ENCODE measurements at regions not wholly inside any gene's neighbourhood (a gene's known extent, or its start where the extent isn't known, plus 50 kb on each side); places are given as distances from the start of the nearest gene placed in this dataset.

GRCh38 chr4:147355847-147356246 is 125.0 kb upstream of the EDNRA start:
- DNase-seq (ENCODE audit: low read depth, low spot score) = no peak

DNA sequence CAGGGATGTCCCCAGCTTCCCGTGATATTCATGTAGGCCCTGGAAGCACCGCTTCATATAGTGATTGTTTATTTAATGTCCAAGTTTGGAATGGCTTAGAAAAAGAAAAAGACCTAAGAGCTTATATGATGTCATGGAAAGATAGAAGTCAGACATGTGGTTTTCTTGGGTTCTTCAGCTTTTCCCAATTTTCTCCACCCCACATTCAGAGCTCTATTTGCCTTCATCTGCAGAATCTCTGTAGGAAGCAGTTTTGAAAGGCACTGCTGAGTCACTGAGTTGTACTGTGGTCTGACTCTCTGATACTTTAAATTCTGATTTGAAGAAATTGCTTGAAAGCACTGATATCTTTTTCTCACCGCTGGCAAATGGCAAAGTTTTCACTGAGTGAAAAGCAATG is 120.6 kb upstream of the EDNRA start:
- peak; percentile 71 for DNase-seq (ENCODE audit: low read depth, low spot score)

DNA sequence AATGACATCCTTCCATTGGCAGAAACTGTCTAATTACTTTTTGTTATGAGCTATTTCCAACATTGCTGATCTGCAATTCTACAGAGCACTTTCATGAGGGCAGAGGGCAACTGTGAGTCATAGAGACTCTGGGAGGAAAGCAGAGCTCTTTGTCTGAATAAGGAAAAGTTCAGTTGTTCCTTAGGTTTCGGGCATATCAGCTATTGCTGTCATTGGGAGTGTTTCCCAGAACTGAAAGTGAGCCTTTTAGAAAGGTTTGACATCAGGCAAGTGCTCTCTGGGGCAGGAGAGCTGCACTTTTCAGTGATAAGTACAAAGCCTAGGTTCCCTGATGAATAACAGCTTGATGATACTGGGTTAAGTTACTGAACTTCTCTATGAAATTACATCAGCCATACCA is 119.2 kb upstream of the EDNRA start:
- peak; percentile 74 for DNase-seq (ENCODE audit: low read depth, low spot score)

- DNase-seq (ENCODE audit: low read depth, low spot score) = peak; percentile 13
These were observed 118.0 kb upstream of the EDNRA start for GRCh38 chr4:147362938-147363337.

DNA sequence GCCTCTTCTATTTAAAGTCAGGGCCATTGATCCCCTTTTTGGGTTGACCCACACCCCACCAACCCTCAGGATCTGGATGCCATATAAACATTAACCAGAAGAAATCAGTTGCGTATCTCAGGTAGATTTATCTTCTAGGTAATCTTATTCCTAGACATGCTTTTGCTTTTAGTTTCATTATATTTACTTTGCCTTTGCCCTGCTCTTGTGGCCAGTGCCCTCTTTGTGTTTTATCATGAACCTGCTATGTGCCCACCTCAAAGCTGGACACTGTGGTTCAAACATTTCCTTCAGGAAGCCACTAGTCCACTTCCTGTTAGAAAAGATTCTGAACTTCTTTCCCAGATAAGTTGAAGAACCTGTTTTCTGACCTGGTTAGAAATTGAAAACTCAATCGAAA is 117.4 kb upstream of the EDNRA start:
- no peak for DNase-seq (ENCODE audit: low read depth, low spot score)

GRCh38 chr4:147365396-147365795 is 115.5 kb upstream of the EDNRA start:
- DNase-seq (ENCODE audit: low read depth, low spot score) = no peak

DNA sequence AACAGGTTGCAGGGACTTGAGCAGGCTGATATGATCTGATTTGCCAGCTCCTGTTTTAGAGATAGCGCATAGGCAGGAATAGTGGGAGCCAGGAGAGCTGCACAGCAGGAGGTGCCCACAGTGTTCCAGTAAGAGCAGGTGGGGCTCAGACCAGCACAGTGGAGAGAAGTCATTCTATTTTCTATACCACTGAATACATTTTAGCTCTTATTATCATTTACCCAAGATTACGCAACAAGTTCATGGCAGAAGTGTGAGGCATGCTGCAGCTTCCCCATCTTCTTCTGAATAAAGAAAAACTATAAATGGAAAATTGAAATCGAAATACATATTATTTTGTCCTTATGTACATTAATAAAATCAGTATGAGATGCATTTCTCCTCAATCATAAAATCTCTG is 114.7 kb upstream of the EDNRA start:
- DNase-seq (ENCODE audit: low read depth, low spot score) = no peak

GRCh38 chr4:147367891-147368290 is 113.0 kb upstream of the EDNRA start:
- peak; percentile 31 for DNase-seq (ENCODE audit: low read depth, low spot score)

GRCh38 chr4:147368948-147369347 is 111.9 kb upstream of the EDNRA start:
- DNase-seq (ENCODE audit: low read depth, low spot score) = no peak

DNA sequence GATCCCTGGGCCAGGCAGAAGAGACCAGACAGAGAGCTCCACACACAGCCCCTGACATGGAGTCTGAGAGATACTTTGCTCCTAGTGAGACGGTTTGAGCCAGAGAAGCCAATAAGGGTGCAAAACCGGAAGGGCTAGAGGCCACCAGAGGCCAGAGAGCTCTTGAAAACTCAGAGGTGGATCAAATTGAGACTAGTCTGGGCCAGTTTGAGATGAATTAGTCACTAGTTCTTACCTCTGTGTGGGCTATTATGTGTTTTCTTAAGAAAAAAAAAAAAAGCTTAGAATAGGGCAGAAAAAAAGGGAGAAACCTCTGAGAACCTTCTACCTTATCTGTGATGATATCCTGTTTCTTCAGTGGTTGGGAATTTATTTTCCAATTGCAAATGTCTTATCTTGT is 110.4 kb upstream of the EDNRA start:
- DNase-seq (ENCODE audit: low read depth, low spot score) = peak; percentile 22

DNA sequence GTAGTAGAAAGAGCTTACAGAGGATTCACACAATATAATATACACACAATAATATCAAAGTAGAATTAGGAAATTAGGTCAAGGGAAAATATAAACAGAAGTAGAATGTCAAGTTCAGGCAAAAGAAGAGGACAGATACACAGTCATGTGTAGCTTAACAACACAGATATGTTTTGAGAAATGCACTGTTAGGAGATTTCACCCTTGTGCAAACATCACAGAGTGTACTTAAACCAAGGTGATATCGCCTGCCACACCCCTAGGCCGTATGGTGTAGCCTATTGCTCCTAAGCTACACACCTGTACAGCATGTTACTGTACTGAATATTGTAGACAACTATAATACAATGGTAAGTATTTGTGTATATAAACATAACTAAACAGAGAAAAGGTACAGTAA is 110.0 kb upstream of the EDNRA start:
- DNase-seq (ENCODE audit: low read depth, low spot score) = no peak

DNA sequence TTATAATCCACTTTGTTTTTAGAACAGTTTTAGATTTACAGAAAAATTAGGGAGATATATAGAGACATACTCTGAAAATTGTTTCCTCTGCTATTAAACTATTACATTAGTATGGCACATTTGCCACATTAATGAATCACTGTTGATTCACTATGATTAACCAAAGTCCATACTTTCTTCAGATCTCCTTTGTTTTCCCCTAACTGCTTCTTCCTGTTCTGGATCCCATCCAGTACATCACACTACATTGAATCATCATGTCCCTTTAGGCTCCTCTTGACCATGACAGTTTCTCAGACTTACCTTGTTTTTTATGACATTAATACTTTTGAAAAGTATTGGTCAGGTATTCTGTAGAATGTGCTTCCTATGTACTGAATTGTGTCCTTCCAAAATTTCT is 109.2 kb upstream of the EDNRA start:
- peak; percentile 22 for DNase-seq (ENCODE audit: low read depth, low spot score)

- DNase-seq (ENCODE audit: low read depth, low spot score) = no peak
These were observed 102.1 kb upstream of the EDNRA start for GRCh38 chr4:147378780-147379179.

GRCh38 chr4:147381749-147382148 is 99.1 kb upstream of the EDNRA start:
- DNase-seq (ENCODE audit: low read depth, low spot score) = no peak

GRCh38 chr4:147388018-147388417 is 92.9 kb upstream of the EDNRA start:
- DNase-seq (ENCODE audit: low read depth, low spot score) = no peak

GRCh38 chr4:147396105-147396504 is 84.8 kb upstream of the EDNRA start:
- no peak for DNase-seq (ENCODE audit: low read depth, low spot score)

GRCh38 chr4:147398556-147398955 is 82.3 kb upstream of the EDNRA start:
- DNase-seq (ENCODE audit: low read depth, low spot score) = peak; percentile 2

DNA sequence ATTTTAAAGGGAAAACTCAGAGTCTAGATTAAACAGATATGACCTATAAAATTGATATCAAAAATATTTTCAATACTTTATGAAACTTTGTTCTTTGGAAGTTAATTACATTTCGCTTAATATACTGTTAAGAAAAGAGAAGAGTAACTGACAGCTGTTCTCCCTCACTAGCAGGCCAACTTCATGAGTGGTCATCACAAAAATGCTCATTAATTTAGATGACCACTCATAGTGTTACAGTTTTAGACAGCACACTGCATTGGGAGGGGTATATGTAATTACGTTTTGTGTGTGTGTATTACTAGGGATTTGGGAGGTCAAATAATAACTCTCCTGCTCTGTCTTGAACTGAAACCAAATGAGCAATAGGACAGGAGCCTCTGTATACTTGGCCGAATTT is 80.2 kb upstream of the EDNRA start:
- DNase-seq (ENCODE audit: low read depth, low spot score) = no peak

DNA sequence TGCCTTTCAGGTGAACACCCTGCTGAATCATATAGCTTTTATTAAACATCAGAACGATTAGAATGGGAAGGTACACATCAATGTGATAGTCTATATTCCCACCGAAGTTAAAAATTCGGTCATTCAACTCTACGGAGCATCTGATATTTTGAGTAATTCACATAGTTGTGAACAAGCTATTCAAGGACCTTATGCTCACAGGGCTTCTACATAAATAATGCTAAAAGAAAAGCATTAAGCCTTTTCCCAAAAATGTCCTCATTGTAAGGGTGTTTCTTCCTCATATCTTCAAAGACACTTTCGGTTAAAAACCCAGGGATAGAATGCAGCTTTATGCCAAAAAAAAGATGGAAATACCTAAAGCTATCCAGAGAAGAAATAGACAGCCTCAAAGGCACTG is 79.7 kb upstream of the EDNRA start:
- DNase-seq (ENCODE audit: low read depth, low spot score) = no peak

- peak; percentile 44 for DNase-seq (ENCODE audit: low read depth, low spot score)
These were observed 73.4 kb upstream of the EDNRA start for GRCh38 chr4:147407261-147408045.

DNA sequence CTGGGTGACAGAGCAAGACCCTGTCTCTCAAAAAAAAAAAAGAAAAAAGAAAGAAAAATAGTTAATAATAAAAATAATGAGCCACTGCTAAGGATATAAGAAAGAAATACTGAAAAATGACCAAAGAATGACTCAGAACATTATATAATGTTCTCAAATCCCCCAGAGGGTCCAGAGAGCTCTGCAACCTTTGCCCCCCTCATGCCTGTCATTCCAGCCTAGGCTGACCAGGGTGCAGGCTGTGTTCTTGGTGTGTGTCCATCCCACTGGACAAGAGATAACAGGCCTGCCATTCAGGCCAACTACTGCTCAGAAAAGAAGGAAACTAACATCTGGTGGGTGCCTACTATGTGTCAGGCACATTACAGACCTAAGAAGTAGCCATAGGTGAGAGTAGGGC is 72.7 kb upstream of the EDNRA start:
- no peak for DNase-seq (ENCODE audit: low read depth, low spot score)

DNA sequence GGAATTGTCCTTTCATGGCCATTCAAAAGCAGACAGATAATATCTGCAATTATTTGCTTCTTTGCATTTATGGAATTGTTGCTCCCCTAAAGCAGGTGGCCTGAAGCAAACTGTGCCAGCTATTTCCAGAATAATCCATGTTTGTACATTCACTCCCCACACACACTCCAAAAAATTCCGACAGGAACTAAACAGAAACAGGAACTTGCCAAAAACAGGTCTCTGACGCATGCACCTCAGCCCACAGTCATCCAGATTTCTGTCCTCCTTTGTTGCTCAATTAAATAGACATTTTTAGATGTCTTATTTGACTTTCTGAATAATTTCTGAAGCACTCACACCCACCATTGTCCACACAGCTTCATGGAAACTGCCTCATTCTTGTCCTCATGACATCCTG is 71.5 kb upstream of the EDNRA start:
- DNase-seq (ENCODE audit: low read depth, low spot score) = peak; percentile 15

GRCh38 chr4:147418226-147418625 is 62.7 kb upstream of the EDNRA start:
- no peak for DNase-seq (ENCODE audit: low read depth, low spot score)

- DNase-seq (ENCODE audit: low read depth, low spot score) = no peak
These were observed 59.4 kb upstream of the EDNRA start for GRCh38 chr4:147421456-147421855.

Measured in astrocyte of the hippocampus (primary cell).